Neuronal stem cell (in vitro differentiated cells): ENCODE measurements at regions not wholly inside any gene's neighbourhood (a gene's known extent, or its start where the extent isn't known, plus 50 kb on each side); places are given as distances from the start of the nearest gene placed in this dataset.

Source experiments
- DNase-seq: peaks from one replicate; pipeline ENCODE4 v3.0.0-alpha.2; 2013; ENCODE audit warnings: low spot score
- H2AFZ ChIP-seq: one replicate; pipeline ENCODE4 v1.6.1; 2013; ENCODE audit warnings: mild to moderate bottlenecking, low read length, inconsistent platforms
- H2AK5ac ChIP-seq: 2 replicates; pipeline ENCODE4 v1.6.1; 2013; ENCODE audit warnings: low read depth, mild to moderate bottlenecking, inconsistent platforms, low read length, moderate library complexity, mixed read lengths
- H2BK120ac ChIP-seq: 2 replicates; pipeline ENCODE4 v1.6.1; 2013; ENCODE audit warnings: low read depth, mild to moderate bottlenecking, inconsistent platforms, low read length, moderate library complexity, mixed read lengths
- H2BK12ac ChIP-seq: one replicate; pipeline ENCODE4 v1.6.1; 2013; ENCODE audit warnings: low read length, inconsistent platforms
- H2BK15ac ChIP-seq: 2 replicates; pipeline ENCODE4 v1.6.1; 2013; ENCODE audit warnings: mild to moderate bottlenecking, low read length, inconsistent platforms, mixed read lengths
- H2BK5ac ChIP-seq: one replicate; pipeline ENCODE4 v1.6.1; 2013; ENCODE audit warnings: inconsistent platforms, mild to moderate bottlenecking, low read length, moderate library complexity
- H3K14ac ChIP-seq: one replicate; pipeline ENCODE4 v1.6.1; 2013; ENCODE audit warnings: low read length, inconsistent platforms
- H3K18ac ChIP-seq: 2 replicates; pipeline ENCODE4 v1.6.1; 2013; ENCODE audit warnings: low read length, inconsistent platforms
- H3K23ac ChIP-seq: 2 replicates; pipeline ENCODE4 v1.6.1; 2013; ENCODE audit warnings: low read depth, mild to moderate bottlenecking, mixed read lengths, low read length, inconsistent platforms; ENCODE audit not compliant: poor library complexity
- H3K27ac ChIP-seq: replicated peaks from 3 replicates; pipeline ENCODE4 v1.5.1; 2013; ENCODE audit warnings: low read length, inconsistent platforms
- H3K27me3 ChIP-seq, 3 experiments: 2 replicates each; pipeline ENCODE4 v1.6.1; 2013; ENCODE audit warnings: low read length in 3 of 3, mild to moderate bottlenecking in 2 of 3, inconsistent platforms in 1 of 3, low read depth in 1 of 3, mixed read lengths in 1 of 3, moderate library complexity in 1 of 3; ENCODE audit not compliant: control insufficient read depth in 3 of 3, insufficient read depth in 3 of 3
- H3K36me3 ChIP-seq, 2 donors: replicated peaks in 1 of 2; 2 replicates each; pipeline ENCODE4 v1.6.1; 2013; ENCODE audit warnings: low read length in 2 of 2; ENCODE audit not compliant: control insufficient read depth in 2 of 2, insufficient read depth in 2 of 2
- H3K4ac ChIP-seq: 2 replicates; pipeline ENCODE4 v1.6.1; 2013; ENCODE audit warnings: inconsistent platforms, mild to moderate bottlenecking, low read length, moderate library complexity
- H3K4me1 ChIP-seq, 2 donors: 1 replicate in 1 of 2; 2 replicates in 1 of 2; pipeline ENCODE4 v1.6.1; 2013; ENCODE audit warnings: low read length in 2 of 2, low read depth in 1 of 2; ENCODE audit not compliant: control insufficient read depth in 2 of 2, insufficient read depth in 1 of 2
- H3K4me2 ChIP-seq: one replicate; pipeline ENCODE4 v1.6.1; 2013; ENCODE audit warnings: mild to moderate bottlenecking, low read length, inconsistent platforms; ENCODE audit not compliant: insufficient read depth, poor library complexity, severe bottlenecking
- H3K4me3 ChIP-seq, 2 donors: 2 replicates each; pipeline ENCODE4 v1.5.1; 2013; ENCODE audit warnings: low read length in 2 of 2, mild to moderate bottlenecking in 2 of 2, inconsistent platforms in 1 of 2, moderate library complexity in 1 of 2
- H3K79me1 ChIP-seq: one replicate; pipeline ENCODE4 v1.6.1; 2013; ENCODE audit warnings: low read depth, mild to moderate bottlenecking, inconsistent platforms, low read length, moderate library complexity
- H3K9ac ChIP-seq: one replicate; pipeline ENCODE4 v1.6.1; 2013; ENCODE audit warnings: mild to moderate bottlenecking, low read depth, low read length, inconsistent platforms; ENCODE audit not compliant: poor library complexity
- H3K9me3 ChIP-seq, 2 donors: replicated peaks in 1 of 2; 2 replicates each; pipeline versions ENCODE3 to v1.6.1; 2013; ENCODE audit warnings: low read length in 2 of 2, mild to moderate bottlenecking in 2 of 2, inconsistent platforms in 1 of 2, low read depth in 1 of 2, mixed read lengths in 1 of 2, moderate library complexity in 1 of 2; ENCODE audit not compliant: control insufficient read depth in 2 of 2, insufficient read depth in 1 of 2
- H4K8ac ChIP-seq: one replicate; pipeline ENCODE4 v1.6.1; 2013; ENCODE audit warnings: low read depth, mild to moderate bottlenecking, inconsistent platforms, low read length, moderate library complexity
- H4K91ac ChIP-seq: one replicate; pipeline ENCODE4 v1.6.1; 2013; ENCODE audit warnings: low read length, low read depth, mild to moderate bottlenecking, inconsistent platforms; ENCODE audit not compliant: poor library complexity
- WGBS, 2 donors: extraction: QIAGEN DNeasy Blood & Tissue Kit; methylation state at CpG; one replicate each; pipeline ENCODE4 v1.1.7; 2013; ENCODE audit warnings: missing lambda C conversion rate in 2 of 2, mixed read lengths in 1 of 2; ENCODE audit not compliant: insufficient read length in 2 of 2, insufficient replicate concordance in 1 of 2; ENCODE audit errors: extremely low coverage in 2 of 2; 5-methylcytosine and 5-hydroxymethylcytosine counted together

DNA sequence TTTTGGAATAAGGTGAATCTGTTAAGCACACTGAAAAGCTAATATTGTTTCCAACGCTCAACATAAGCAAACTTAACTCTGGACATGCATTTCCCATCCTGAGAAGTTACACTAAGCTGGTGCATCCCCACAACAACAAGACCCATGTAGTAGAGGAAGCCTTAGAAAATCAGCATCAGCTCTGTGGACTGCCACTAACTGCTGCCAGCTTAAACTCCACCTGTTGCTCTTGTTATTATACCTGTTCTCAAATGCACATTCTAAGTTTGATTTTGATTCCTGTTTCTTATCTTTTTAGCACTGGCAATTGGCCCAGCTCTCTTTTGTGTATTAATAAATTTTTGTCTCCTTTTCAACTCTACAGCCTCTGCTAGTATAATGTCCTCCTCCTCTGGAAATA lies 924.8 kb downstream of the DNAH5 start:
- no peaks in the 10 kb centered on the region for H3K9me3 ChIP-seq
- H4K91ac ChIP-seq = no peak overlapping the region
- H2BK5ac ChIP-seq = no peak overlapping the region

DNA sequence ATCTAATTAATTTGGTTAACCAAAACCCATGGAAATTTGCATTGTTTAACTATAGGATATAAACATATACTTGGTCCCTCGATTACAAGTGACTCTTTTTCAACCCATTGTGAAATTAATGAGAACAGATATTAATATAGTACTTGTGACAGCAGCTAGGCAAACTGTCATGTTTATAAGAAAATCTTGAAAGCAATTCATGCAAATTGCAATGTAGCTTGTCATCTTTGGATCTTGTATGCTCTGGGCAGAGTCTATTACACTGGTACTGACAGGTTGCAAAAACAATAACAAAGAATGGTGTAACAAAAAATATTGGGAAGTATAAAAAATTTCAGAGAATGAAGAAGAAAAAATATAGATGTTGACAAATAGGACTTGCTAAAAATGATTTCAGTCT lies 941.0 kb downstream of the DNAH5 start:
- H2BK12ac ChIP-seq = no peak overlapping the region
- no peak overlapping the region for H2AFZ ChIP-seq
- H2BK5ac ChIP-seq = no peak overlapping the region
- no peaks in the 10 kb centered on the region for H3K79me1 ChIP-seq
- no peak overlapping the region for H2BK120ac ChIP-seq
- H3K23ac ChIP-seq = no peak overlapping the region
- no peaks in the 10 kb centered on the region for H3K27me3 ChIP-seq
- no peak overlapping the region for H3K4me3 ChIP-seq
- no peak overlapping the region for H3K14ac ChIP-seq
- H2AK5ac ChIP-seq = no peak overlapping the region
- H3K4me1 ChIP-seq = no peaks in the 10 kb centered on the region
- H3K18ac ChIP-seq = no peak overlapping the region
- no peak overlapping the region for H4K91ac ChIP-seq
- H3K27ac ChIP-seq = no peak overlapping the region
- WGBS, 2 donors = no CpG with 5 or more reads among the region's 1 CpG
- H3K4me2 ChIP-seq = no peak overlapping the region
- no peak overlapping the region for H4K8ac ChIP-seq
- no peak overlapping the region for H3K9ac ChIP-seq
- H2BK15ac ChIP-seq = no peak overlapping the region
- no peaks in the 10 kb centered on the region for H3K9me3 ChIP-seq
- DNase-seq = no peak
- no peaks in the 10 kb centered on the region for H3K36me3 ChIP-seq
- H3K4ac ChIP-seq = no peak overlapping the region

More for the DNA sequence above, 924.8 kb downstream of the DNAH5 start:
- Histone ChIP-seq H3K18ac (no peak overlapping the region), H2AFZ (no peak overlapping the region), H3K27ac (no peak overlapping the region), H2BK120ac (no peak overlapping the region), H4K8ac (no peak overlapping the region), H3K4me3 (no peak overlapping the region), H3K4me2 (no peak overlapping the region), H2BK12ac (no peak overlapping the region), H3K23ac (no peak overlapping the region), H3K9ac (no peak overlapping the region), H2BK15ac (no peak overlapping the region), H3K79me1 (no peaks in the 10 kb centered on the region), H3K4me1 (no peaks in the 10 kb centered on the region), H3K27me3 (no peaks in the 10 kb centered on the region), H2AK5ac (no peak overlapping the region), H3K4ac (no peak overlapping the region), H3K14ac (no peak overlapping the region), H3K36me3 (no peaks in the 10 kb centered on the region)
- DNase-seq = no peak
- no CpG with 5 or more reads among the region's 1 CpG for WGBS, 2 donors

DNA sequence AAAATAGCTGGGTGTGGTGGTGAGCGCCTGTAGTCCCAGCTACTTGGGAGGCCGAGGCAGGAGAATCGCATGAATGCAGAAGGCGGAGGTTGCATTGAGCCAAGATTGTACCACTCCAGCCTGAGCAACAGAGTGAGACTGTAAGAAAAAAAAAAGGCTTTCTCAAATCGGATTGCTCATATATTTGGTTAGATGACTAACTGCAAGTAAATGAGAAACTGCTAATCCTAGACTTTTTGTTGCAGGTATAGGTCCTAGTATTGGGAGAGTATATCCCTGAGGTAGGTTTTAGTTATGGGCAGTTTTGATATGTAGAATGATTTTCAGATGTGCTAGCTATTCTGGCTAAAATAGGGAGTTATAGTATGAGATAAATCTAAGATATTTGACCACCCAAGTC lies 944.8 kb downstream of the DNAH5 start:
- no peak overlapping the region for H3K9ac ChIP-seq
- H3K36me3 ChIP-seq = no peaks in the 10 kb centered on the region
- no peak overlapping the region for H3K14ac ChIP-seq
- H4K8ac ChIP-seq = no peak overlapping the region
- no peak for DNase-seq
- no peaks in the 10 kb centered on the region for H3K27me3 ChIP-seq
- no peak overlapping the region for H2AK5ac ChIP-seq
- no peak overlapping the region for H3K4me2 ChIP-seq
- no peak overlapping the region for H4K91ac ChIP-seq
- no peak overlapping the region for H2BK5ac ChIP-seq
- no peaks in the 10 kb centered on the region for H3K9me3 ChIP-seq
- H2BK120ac ChIP-seq = no peak overlapping the region
- H3K4me3 ChIP-seq = no peak overlapping the region
- no peak overlapping the region for H2BK15ac ChIP-seq
- H3K18ac ChIP-seq = no peak overlapping the region
- H3K23ac ChIP-seq = no peak overlapping the region
- no CpG with 5 or more reads among the region's 5 CpGs for WGBS, 2 donors
- no peaks in the 10 kb centered on the region for H3K79me1 ChIP-seq
- no peak overlapping the region for H2AFZ ChIP-seq
- no peak overlapping the region for H2BK12ac ChIP-seq
- no peak overlapping the region for H3K27ac ChIP-seq
- H3K4ac ChIP-seq = no peak overlapping the region
- no peaks in the 10 kb centered on the region for H3K4me1 ChIP-seq

GRCh38 chr5:12985142-12985541 lies 959.3 kb downstream of the DNAH5 start:
- Histone ChIP-seq H2AK5ac (no peak overlapping the region), H3K4ac (no peak overlapping the region), H3K4me2 (no peak overlapping the region), H4K91ac (no peak overlapping the region), H3K36me3 (no peaks in the 10 kb centered on the region), H3K9ac (no peak overlapping the region), H3K4me1 (no peaks in the 10 kb centered on the region), H3K14ac (no peak overlapping the region), H2BK15ac (no peak overlapping the region), H3K79me1 (no peaks in the 10 kb centered on the region), H3K23ac (no peak overlapping the region), H3K4me3 (no peak overlapping the region), H2BK12ac (no peak overlapping the region), H3K27me3 (no peaks in the 10 kb centered on the region), H2BK5ac (no peak overlapping the region), H2AFZ (no peak overlapping the region), H4K8ac (no peak overlapping the region), H3K18ac (no peak overlapping the region), H2BK120ac (no peak overlapping the region), H3K27ac (no peak overlapping the region), H3K9me3 (no peaks in the 10 kb centered on the region)
- no CpG with 5 or more reads among the region's 4 CpGs for WGBS, 2 donors
- DNase-seq = no peak
